ENCODE measurements at regions not wholly inside any gene's neighbourhood (a gene's known extent, or its start where the extent isn't known, plus 50 kb on each side); places are given as distances from the start of the nearest gene placed in this dataset.
"Not testable (repeated sequence)": the region's sequence is repeated elsewhere in the genome, so short reads cannot be mapped to it uniquely, and the experiment has no call there.

- no peak for DNase-seq (ENCODE audit: low spot score)
Measured at GRCh38 chr17:53633856-53634255, 188.9 kb upstream of the KIF2B start.

GRCh38 chr17:53631486-53631885, 191.2 kb upstream of the KIF2B start:
- no peak for DNase-seq (ENCODE audit: low spot score)

- DNase-seq (ENCODE audit: low spot score), result no peak
Measured at GRCh38 chr17:53630638-53631037, 192.1 kb upstream of the KIF2B start.

GRCh38 chr17:53630115-53630514, 192.6 kb upstream of the KIF2B start:
- no peak for DNase-seq (ENCODE audit: low spot score)

GRCh38 chr17:53629188-53629587, 193.5 kb upstream of the KIF2B start:
- DNase-seq (ENCODE audit: low spot score), result no peak

GRCh38 chr17:53628011-53628410, 194.7 kb upstream of the KIF2B start:
- DNase-seq (ENCODE audit: low spot score), result no peak

- peak; percentile 7 for DNase-seq (ENCODE audit: low spot score)
Measured at GRCh38 chr17:53627511-53627910, 195.2 kb upstream of the KIF2B start.

- DNase-seq (ENCODE audit: low spot score), result no peak
Measured at GRCh38 chr17:53626286-53626685, 196.4 kb upstream of the KIF2B start.

GRCh38 chr17:53619025-53619424, 203.7 kb upstream of the KIF2B start:
- DNase-seq (ENCODE audit: low spot score), result no peak

GRCh38 chr17:53608208-53608607, 214.5 kb upstream of the KIF2B start:
- not testable (repeated sequence) for DNase-seq (ENCODE audit: low spot score)

- no peak for DNase-seq (ENCODE audit: low spot score)
Measured at GRCh38 chr17:53607475-53607874, 215.3 kb upstream of the KIF2B start.

GRCh38 chr17:53588317-53588716, 234.4 kb upstream of the KIF2B start:
- no peak for DNase-seq (ENCODE audit: low spot score)

- no peak for DNase-seq (ENCODE audit: low spot score)
Measured at GRCh38 chr17:53574038-53574437, 248.7 kb upstream of the KIF2B start.

GRCh38 chr17:53571342-53571741, 251.4 kb upstream of the KIF2B start:
- DNase-seq (ENCODE audit: low spot score), result no peak

GRCh38 chr17:53570731-53571130, 252.0 kb upstream of the KIF2B start:
- DNase-seq (ENCODE audit: low spot score), result no peak

- DNase-seq (ENCODE audit: low spot score), result no peak
Measured at GRCh38 chr17:53560953-53561352, 261.8 kb upstream of the KIF2B start.

GRCh38 chr17:53548252-53548651, 274.5 kb upstream of the KIF2B start:
- DNase-seq (ENCODE audit: low spot score), result no peak

- no peak for DNase-seq (ENCODE audit: low spot score)
Measured at GRCh38 chr17:53543472-53543871, 279.3 kb upstream of the KIF2B start.

- no peak for DNase-seq (ENCODE audit: low spot score)
Measured at GRCh38 chr17:53538129-53538617, 284.6 kb upstream of the KIF2B start.

GRCh38 chr17:53527473-53527872, 295.3 kb upstream of the KIF2B start:
- no peak for DNase-seq (ENCODE audit: low spot score)

- DNase-seq (ENCODE audit: low spot score), result no peak
Measured at GRCh38 chr17:53525590-53525989, 297.1 kb upstream of the KIF2B start.

GRCh38 chr17:53516636-53517035, 306.1 kb upstream of the KIF2B start:
- no peak for DNase-seq (ENCODE audit: low spot score)

- DNase-seq (ENCODE audit: low spot score), result no peak
Measured at GRCh38 chr17:53499277-53499676, 323.4 kb upstream of the KIF2B start.

GRCh38 chr17:53496356-53496755, 326.4 kb upstream of the KIF2B start:
- no peak for DNase-seq (ENCODE audit: low spot score)

GRCh38 chr17:53492532-53492931, 330.2 kb upstream of the KIF2B start:
- DNase-seq (ENCODE audit: low spot score), result no peak
